IMR-90 (cell line): ENCODE measurements at regions not wholly inside any gene's neighbourhood (a gene's known extent, or its start where the extent isn't known, plus 50 kb on each side); places are given as distances from the start of the nearest gene placed in this dataset.

Experiments used
- ATAC-seq: fragments of 200-7000 bp; cut with Tn5 transposase; 2 replicates; pipeline ENCODE4 v1.9.1; 2020; ENCODE audit warnings: low read depth, mild to moderate bottlenecking, moderate library complexity
- BruUV-seq: library from RNA; stranded (reverse); fragments of 400-500 nt; replicated peaks from 2 replicates; lab custom pipeline; 2021; lab: Mats Ljungman, UMichigan
- CTCF ChIA-PET: fragments of 300-600 bp; formaldehyde crosslinking; extraction: SDS; loops from one replicate; lab custom pipeline; 2021; ENCODE audit warnings: antibody characterized with exemption; lab: Yijun Ruan, JAX
- POLR2A ChIA-PET: fragments of 300-600 bp; sonication (Branson Sonifier 250); formaldehyde crosslinking; loops from one replicate; lab custom pipeline; 2022; ENCODE audit warnings: antibody characterized with exemption; ENCODE audit not compliant: unreplicated experiment; lab: Charles Lee
- DNase-seq: peaks from one replicate; pipeline ENCODE4 v3.0.0; 2013
- H2AFZ ChIP-seq: replicated peaks from 2 replicates; pipeline ENCODE3; 2013; ENCODE audit warnings: low read length, mild to moderate bottlenecking; ENCODE audit not compliant: poor library complexity
- H2AK5ac ChIP-seq: 2 replicates; pipeline ENCODE4 v1.6.1; 2013; ENCODE audit warnings: low read depth, low read length, inconsistent platforms
- H2AK9ac ChIP-seq: replicated peaks from 2 replicates; pipeline ENCODE3; 2013; ENCODE audit warnings: mild to moderate bottlenecking, low read depth, low read length, moderate library complexity; ENCODE audit not compliant: poor library complexity
- H2BK120ac ChIP-seq: 2 replicates; pipeline ENCODE4 v1.6.1; 2013; ENCODE audit warnings: low read depth, low read length, inconsistent platforms
- H2BK15ac ChIP-seq: 3 replicates; pipeline ENCODE4 v1.6.1; 2013; ENCODE audit warnings: low read depth, low read length, inconsistent platforms
- H2BK20ac ChIP-seq: 2 replicates; pipeline ENCODE4 v1.6.1; 2013; ENCODE audit warnings: low read depth, mild to moderate bottlenecking, inconsistent platforms, low read length, moderate library complexity
- H2BK5ac ChIP-seq: 2 replicates; pipeline ENCODE4 v1.6.1; 2013; ENCODE audit warnings: mild to moderate bottlenecking, low read depth, low read length, inconsistent platforms; ENCODE audit not compliant: poor library complexity, severe bottlenecking
- H3K14ac ChIP-seq: replicated peaks from 2 replicates; pipeline ENCODE4 v1.6.1; 2013; ENCODE audit warnings: low read depth, low read length, inconsistent platforms
- H3K18ac ChIP-seq: 2 replicates; pipeline ENCODE4 v1.6.1; 2013; ENCODE audit warnings: low read depth, low read length, control low read depth
- H3K23ac ChIP-seq: 2 replicates; pipeline ENCODE4 v1.6.1; 2013; ENCODE audit warnings: low read depth, low read length, inconsistent platforms
- H3K27ac ChIP-seq: 2 replicates; pipeline ENCODE4 v1.5.1; 2013; ENCODE audit warnings: mild to moderate bottlenecking, control low read depth, low read length; ENCODE audit not compliant: insufficient read depth
- H3K27me3 ChIP-seq: 2 replicates; pipeline ENCODE4 v1.6.1; 2013; ENCODE audit warnings: low read length; ENCODE audit not compliant: control insufficient read depth, insufficient read depth
- H3K36me3 ChIP-seq: 2 replicates; pipeline ENCODE4 v1.6.1; 2013; ENCODE audit warnings: low read length, mixed read lengths; ENCODE audit not compliant: control insufficient read depth, insufficient read depth
- H3K4ac ChIP-seq: 2 replicates; pipeline ENCODE4 v1.6.1; 2013; ENCODE audit warnings: low read depth, low read length, inconsistent platforms
- H3K4me1 ChIP-seq: 2 replicates; pipeline ENCODE4 v1.6.1; 2013; ENCODE audit warnings: low read length, mixed read lengths; ENCODE audit not compliant: control insufficient read depth, insufficient read depth
- H3K4me2 ChIP-seq: 2 replicates; pipeline ENCODE4 v1.6.1; 2013; ENCODE audit warnings: low read depth, mild to moderate bottlenecking, control low read depth, low read length, moderate library complexity
- H3K4me3 ChIP-seq: 2 replicates; pipeline ENCODE4 v1.5.1; 2013; ENCODE audit warnings: low read depth, mild to moderate bottlenecking, control low read depth, low read length, moderate library complexity; ENCODE audit not compliant: insufficient read depth
- H3K56ac ChIP-seq: 2 replicates; pipeline ENCODE4 v1.6.1; 2013; ENCODE audit warnings: low read length, inconsistent platforms; ENCODE audit not compliant: insufficient read depth; ENCODE audit errors: extremely low read depth
- H3K79me1 ChIP-seq, 2 experiments: 2 replicates each; pipeline ENCODE4 v1.6.1; 2013; ENCODE audit warnings: low read length in 2 of 2, inconsistent platforms in 1 of 2, low read depth in 1 of 2
- H3K9ac ChIP-seq: 2 replicates; pipeline ENCODE4 v1.6.1; 2013; ENCODE audit warnings: low read depth, low read length, control low read depth
- H3K9me1 ChIP-seq: 2 replicates; pipeline ENCODE4 v1.6.1; 2013; ENCODE audit warnings: low read length, inconsistent platforms; ENCODE audit not compliant: insufficient read depth
- H3K9me3 ChIP-seq: 2 replicates; pipeline ENCODE4 v1.6.1; 2013; ENCODE audit warnings: low read length; ENCODE audit not compliant: control insufficient read depth, insufficient read depth
- H4K20me1 ChIP-seq: 2 replicates; pipeline ENCODE4 v1.6.1; 2013; ENCODE audit warnings: low read length, inconsistent platforms; ENCODE audit not compliant: insufficient read depth
- H4K5ac ChIP-seq: 2 replicates; pipeline ENCODE4 v1.6.1; 2013; ENCODE audit warnings: mild to moderate bottlenecking, low read depth, low read length, control low read depth
- H4K8ac ChIP-seq, 2 experiments: 2 replicates each; pipeline ENCODE4 v1.6.1; 2013; ENCODE audit warnings: low read depth in 2 of 2, low read length in 2 of 2, control low read depth in 1 of 2, inconsistent platforms in 1 of 2
- H4K91ac ChIP-seq: 2 replicates; pipeline ENCODE4 v1.6.1; 2013; ENCODE audit warnings: low read depth, low read length, inconsistent platforms; ENCODE audit not compliant: insufficient read depth
- BHLHE40 ChIP-seq: fragments of 150-350 bp; IDR thresholded peaks from 2 replicates; pipeline ENCODE4 v1.6.1; 2016; ENCODE audit warnings: mild to moderate bottlenecking, low read depth, low read length
- CEBPB ChIP-seq: IDR thresholded peaks from 2 replicates; pipeline ENCODE4 v1.6.1; 2012; ENCODE audit warnings: low read depth, low read length, improper control_type of control experiment
- CHD1 ChIP-seq: IDR thresholded peaks from 2 replicates; pipeline ENCODE4 v1.6.1; 2012; ENCODE audit warnings: low read depth, low read length, improper control_type of control experiment
- CTCF ChIP-seq: conservative IDR thresholded peaks from 2 replicates; pipeline ENCODE4 v1.5.1; 2012; ENCODE audit warnings: mild to moderate bottlenecking, low read depth, low read length, improper control_type of control experiment
- ELK1 ChIP-seq: fragments of 150-350 bp; IDR thresholded peaks from 2 replicates; pipeline ENCODE4 v1.6.1; 2016; ENCODE audit warnings: low read depth, mild to moderate bottlenecking, low read length, moderate library complexity, borderline replicate concordance
- FOS ChIP-seq: fragments of 150-350 bp; IDR thresholded peaks from 2 replicates; pipeline ENCODE4 v1.6.1; 2016; ENCODE audit warnings: low read depth, low read length
- MAFK ChIP-seq: IDR thresholded peaks from 2 replicates; pipeline ENCODE4 v1.6.1; 2012; ENCODE audit warnings: low read depth, low read length, improper control_type of control experiment
- MAZ ChIP-seq: IDR thresholded peaks from 2 replicates; pipeline ENCODE4 v1.6.1; 2012; ENCODE audit warnings: low read depth, mild to moderate bottlenecking, low read length, improper control_type of control experiment, moderate library complexity, borderline replicate concordance
- MXI1 ChIP-seq: IDR thresholded peaks from 2 replicates; pipeline ENCODE4 v1.6.1; 2012; ENCODE audit warnings: low read depth, mild to moderate bottlenecking, low read length, moderate library complexity, borderline replicate concordance
- NFE2L2 ChIP-seq: fragments of 150-350 bp; IDR thresholded peaks from 2 replicates; pipeline ENCODE4 v1.6.1; 2016; ENCODE audit warnings: low read depth, mild to moderate bottlenecking, low read length
- POLR2A ChIP-seq: IDR thresholded peaks from 2 replicates; pipeline ENCODE4 v1.6.1; 2012; ENCODE audit warnings: mild to moderate bottlenecking, low read depth, low read length
- RAD21 ChIP-seq: IDR thresholded peaks from 2 replicates; pipeline ENCODE4 v1.6.1; 2012; ENCODE audit warnings: low read length, improper control_type of control experiment
- RCOR1 ChIP-seq: IDR thresholded peaks from 2 replicates; pipeline ENCODE4 v1.6.1; 2012; ENCODE audit warnings: mild to moderate bottlenecking, low read length, improper control_type of control experiment; ENCODE audit not compliant: insufficient replicate concordance
- RFX5 ChIP-seq: IDR thresholded peaks from 2 replicates; pipeline ENCODE4 v1.8.0; 2012; ENCODE audit warnings: low read depth, mild to moderate bottlenecking, low read length, moderate library complexity
- SMC3 ChIP-seq: fragments of 150-350 bp; IDR thresholded peaks from 2 replicates; pipeline ENCODE4 v1.6.1; 2016; ENCODE audit warnings: low read depth, mild to moderate bottlenecking, antibody characterized with exemption, low read length, moderate library complexity
- USF2 ChIP-seq: fragments of 150-350 bp; IDR thresholded peaks from 2 replicates; pipeline ENCODE4 v1.6.1; 2017; ENCODE audit warnings: mild to moderate bottlenecking, antibody characterized with exemption, low read length, low read depth
- WGBS, 2 experiments: methylation state at CpG; one replicate each; pipeline versions ENCODE4 v1.1.5 to v1.1.7; 2013; ENCODE audit warnings: missing lambda C conversion rate in 2 of 2; ENCODE audit not compliant: insufficient read length in 1 of 2; ENCODE audit errors: extremely low coverage in 2 of 2; 5-methylcytosine and 5-hydroxymethylcytosine counted together
- dilution Hi-C: fragments of 300-500 bp; cut with HindIII; formaldehyde crosslinking; loops from one replicate; pipeline ENCODE4 v1.14.3; 2018; ENCODE audit warnings: low sequenced_read_pairs; ENCODE audit not compliant: unreplicated experiment
- in situ Hi-C: fragments of 300-500 bp; cut with MboI; formaldehyde crosslinking; loops from 3 replicates; pipeline ENCODE4 v1.14.3; 2019; ENCODE audit warnings: low sequenced_read_pairs, inconsistent platforms, mixed read lengths
- intact Hi-C: fragments of 100-400 bp; cut with micrococcal nuclease; formaldehyde crosslinking; loops from 2 replicates; pipeline ENCODE4 v1.10.0; 2022

GRCh38 chr11:87961606-87962005 is 213.6 kb downstream of the RAB38 start:
- H2BK5ac ChIP-seq, result no peak overlapping the region
- H3K79me1 ChIP-seq, result no peaks in the 10 kb centered on the region
- H2AK5ac ChIP-seq, result no peak overlapping the region
- no peaks in the 10 kb centered on the region for H3K36me3 ChIP-seq
- dilution Hi-C loops, result no loop called here
- H3K23ac ChIP-seq, result no peak overlapping the region
- no peak overlapping the region for H2BK20ac ChIP-seq
- no peaks in the 10 kb centered on the region for H4K20me1 ChIP-seq
- H3K4me3 ChIP-seq, result no peak overlapping the region
- H3K27me3 ChIP-seq, result no peaks in the 10 kb centered on the region
- intact Hi-C loops, result no loop called here
- H2BK120ac ChIP-seq, result no peak overlapping the region
- no peak overlapping the region for H4K5ac ChIP-seq
- H4K91ac ChIP-seq, result no peak overlapping the region
- H3K4me2 ChIP-seq, result no peak overlapping the region
- no peak overlapping the region for H2AFZ ChIP-seq
- no peak overlapping the region for H3K27ac ChIP-seq
- BruUV-seq, result no TSS peak
- DNase-seq (no peak), ATAC-seq (no peak)
- no peak overlapping the region for H3K18ac ChIP-seq
- no peak overlapping the region for H3K4ac ChIP-seq
- no peaks in the 10 kb centered on the region for H3K4me1 ChIP-seq
- no peak overlapping the region for H2BK15ac ChIP-seq
- no peak overlapping the region for H4K8ac ChIP-seq
- H3K56ac ChIP-seq, result no peak overlapping the region
- H2AK9ac ChIP-seq, result no peak overlapping the region
- in situ Hi-C loops, result loop anchor here (25.0 kb wide), 1 partner anchor 599 kb away; no protein-coding TSS in a partner anchor
- CTCF ChIA-PET, result no interaction called here
- no peak for TF ChIP-seq SMC3
- TF ChIP-seq BHLHE40, result no peak
- TF ChIP-seq RCOR1, result no peak
- no peak for TF ChIP-seq MXI1
- TF ChIP-seq MAZ, result no peak
- TF ChIP-seq POLR2A, result no peak
- no peak for TF ChIP-seq ELK1
- TF ChIP-seq CTCF, result no peak
- no peak for TF ChIP-seq USF2
- no peak for TF ChIP-seq FOS
- no peak for TF ChIP-seq CHD1
- no peak for TF ChIP-seq MAFK
- no peak for TF ChIP-seq RAD21
- no peak for TF ChIP-seq CEBPB
- TF ChIP-seq NFE2L2, result no peak
- TF ChIP-seq RFX5, result no peak
- POLR2A ChIA-PET, result no interaction called here
- no peaks in the 10 kb centered on the region for H3K9me3 ChIP-seq
- no peak overlapping the region for H3K9ac ChIP-seq
- no CpG with 5 or more reads among the region's 1 CpG for WGBS, 2 experiments
- no peak overlapping the region for H3K14ac ChIP-seq
- H3K9me1 ChIP-seq, result no peaks in the 10 kb centered on the region
